ENCODE measurements at regions not wholly inside any gene's neighbourhood (a gene's known extent, or its start where the extent isn't known, plus 50 kb on each side); places are given as distances from the start of the nearest gene placed in this dataset.

DNA sequence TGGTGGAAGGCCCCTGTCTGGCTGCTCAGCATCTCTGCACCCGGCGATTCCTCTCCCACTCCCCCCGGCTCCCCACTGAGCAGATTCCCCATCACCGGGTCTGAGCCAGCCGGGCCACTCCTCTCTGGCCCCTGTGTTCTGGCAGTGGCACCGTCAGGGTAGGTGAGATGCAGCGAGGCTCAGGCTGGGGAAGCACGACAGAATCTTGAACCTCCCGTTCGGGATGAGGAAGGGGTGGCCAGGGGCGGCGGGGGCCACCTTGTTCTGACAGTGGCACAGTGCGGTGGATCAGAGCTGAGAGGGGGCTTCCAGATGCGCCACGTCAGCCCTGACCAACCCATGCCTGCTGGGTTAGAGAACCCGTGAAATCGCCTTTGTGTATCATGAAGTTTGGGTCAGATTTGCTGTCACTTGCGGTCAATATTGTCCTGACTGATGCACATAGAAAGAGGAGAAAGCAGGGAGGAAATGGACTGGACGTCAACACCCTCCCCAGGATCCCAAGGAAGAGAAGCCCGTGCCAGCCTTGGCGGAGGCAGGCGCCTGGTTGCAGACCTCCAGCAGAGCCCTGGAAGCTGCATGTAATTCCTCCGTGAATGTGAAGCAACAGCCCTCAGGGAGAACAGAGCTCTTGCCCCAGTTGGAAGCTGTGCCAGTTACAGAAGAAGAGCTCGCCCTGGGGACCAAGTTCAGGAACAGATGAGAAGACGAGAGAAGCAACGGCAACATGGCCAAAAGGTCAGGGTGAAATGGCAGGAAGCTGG is 137.1 kb upstream of the SFSWAP start:
- TF ChIP-seq CTCF (conservative IDR thresholded peaks at IDR 0.05; ENCODE audit: low read depth, low read length) (no peak), EZH2 (IDR thresholded peaks at IDR 0.05; ENCODE audit: borderline replicate concordance, low read depth, low read length, poor library complexity, severe bottlenecking) (no peak)
